ENCODE measurements at regions not wholly inside any gene's neighbourhood (a gene's known extent, or its start where the extent isn't known, plus 50 kb on each side); places are given as distances from the start of the nearest gene placed in this dataset.

DNA sequence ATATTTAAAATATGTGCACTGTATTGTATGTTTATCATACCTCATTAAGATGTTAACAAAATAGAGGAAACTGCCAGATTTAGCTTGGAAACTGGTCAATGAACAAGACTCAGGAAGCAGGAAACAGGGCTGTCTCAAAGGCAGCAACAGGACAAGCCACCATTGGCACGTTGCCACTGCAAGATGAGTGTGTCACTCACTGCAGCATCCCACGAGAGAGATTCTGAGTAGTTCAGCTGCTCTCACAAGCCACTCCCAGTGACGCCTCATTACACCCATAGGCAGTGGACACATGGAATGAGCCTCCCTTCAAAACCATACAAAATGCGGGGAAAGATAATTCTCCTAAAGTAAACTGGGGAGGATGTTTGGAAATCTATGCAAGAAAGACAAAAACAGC is 181.9 kb upstream of the DLGAP1 start:
- Histone ChIP-seq H2AFZ (ENCODE audit: low read depth) (no peak overlapping the region), H3K36me3 (ENCODE audit: insufficient read depth) (no peaks in the 10 kb centered on the region), H3K4me1 (ENCODE audit: low read depth, poor library complexity, severe bottlenecking) (peaks cover 36% of the 10 kb centered on the region), H4K20me1 (ENCODE audit: insufficient read depth) (no peaks in the 10 kb centered on the region), H3K4me3 (IDR thresholded peaks at IDR 0.05; ENCODE audit: insufficient read depth, low read depth, low read length) (no peak overlapping the region), H3K27me3 (ENCODE audit: insufficient read depth, low read depth) (no peaks in the 10 kb centered on the region), H3K79me2 (ENCODE audit: insufficient read depth, low read depth) (no peaks in the 10 kb centered on the region), H3K4me2 (no peak overlapping the region), H3K9ac (no peak overlapping the region), H3K27ac (no peak overlapping the region)
- TF ChIP-seq, protein P1, sequence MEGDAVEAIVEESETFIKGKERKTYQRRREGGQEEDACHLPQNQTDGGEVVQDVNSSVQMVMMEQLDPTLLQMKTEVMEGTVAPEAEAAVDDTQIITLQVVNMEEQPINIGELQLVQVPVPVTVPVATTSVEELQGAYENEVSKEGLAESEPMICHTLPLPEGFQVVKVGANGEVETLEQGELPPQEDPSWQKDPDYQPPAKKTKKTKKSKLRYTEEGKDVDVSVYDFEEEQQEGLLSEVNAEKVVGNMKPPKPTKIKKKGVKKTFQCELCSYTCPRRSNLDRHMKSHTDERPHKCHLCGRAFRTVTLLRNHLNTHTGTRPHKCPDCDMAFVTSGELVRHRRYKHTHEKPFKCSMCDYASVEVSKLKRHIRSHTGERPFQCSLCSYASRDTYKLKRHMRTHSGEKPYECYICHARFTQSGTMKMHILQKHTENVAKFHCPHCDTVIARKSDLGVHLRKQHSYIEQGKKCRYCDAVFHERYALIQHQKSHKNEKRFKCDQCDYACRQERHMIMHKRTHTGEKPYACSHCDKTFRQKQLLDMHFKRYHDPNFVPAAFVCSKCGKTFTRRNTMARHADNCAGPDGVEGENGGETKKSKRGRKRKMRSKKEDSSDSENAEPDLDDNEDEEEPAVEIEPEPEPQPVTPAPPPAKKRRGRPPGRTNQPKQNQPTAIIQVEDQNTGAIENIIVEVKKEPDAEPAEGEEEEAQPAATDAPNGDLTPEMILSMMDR (conservative IDR thresholded peaks at IDR 0.05; ENCODE audit: low read depth, low read length) = no peak

DNA sequence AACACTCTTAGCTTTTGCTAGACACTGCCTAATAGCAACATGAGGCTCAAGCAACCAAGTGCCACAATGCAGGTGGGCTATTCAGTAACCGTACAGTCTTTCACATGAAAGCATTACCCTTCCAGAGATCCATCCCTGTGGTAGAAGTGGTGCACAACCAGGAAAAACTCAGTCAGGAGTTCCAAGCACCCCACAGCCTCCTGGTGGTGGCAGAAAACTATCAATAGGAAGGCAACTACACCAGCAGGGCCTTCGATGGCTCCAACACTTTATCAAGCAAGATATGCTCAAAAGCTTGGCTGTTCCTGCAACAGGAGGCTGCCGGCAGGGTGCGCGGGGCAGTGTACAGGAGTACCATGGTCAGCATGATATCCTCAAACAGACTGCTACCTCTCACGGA is 176.1 kb upstream of the DLGAP1 start:
- Histone ChIP-seq H3K36me3 (ENCODE audit: insufficient read depth) (no peaks in the 10 kb centered on the region), H3K4me3 (IDR thresholded peaks at IDR 0.05; ENCODE audit: insufficient read depth, low read depth, low read length) (no peak overlapping the region), H3K4me2 (no peak overlapping the region), H3K27ac (no peak overlapping the region), H3K9ac (no peak overlapping the region), H3K27me3 (ENCODE audit: insufficient read depth, low read depth) (no peaks in the 10 kb centered on the region), H2AFZ (ENCODE audit: low read depth) (no peak overlapping the region), H4K20me1 (ENCODE audit: insufficient read depth) (no peaks in the 10 kb centered on the region), H3K79me2 (ENCODE audit: insufficient read depth, low read depth) (no peaks in the 10 kb centered on the region), H3K4me1 (ENCODE audit: low read depth, poor library complexity, severe bottlenecking) (no peaks in the 10 kb centered on the region)
- TF ChIP-seq, protein P1 (conservative IDR thresholded peaks at IDR 0.05; ENCODE audit: low read depth, low read length) = no peak

DNA sequence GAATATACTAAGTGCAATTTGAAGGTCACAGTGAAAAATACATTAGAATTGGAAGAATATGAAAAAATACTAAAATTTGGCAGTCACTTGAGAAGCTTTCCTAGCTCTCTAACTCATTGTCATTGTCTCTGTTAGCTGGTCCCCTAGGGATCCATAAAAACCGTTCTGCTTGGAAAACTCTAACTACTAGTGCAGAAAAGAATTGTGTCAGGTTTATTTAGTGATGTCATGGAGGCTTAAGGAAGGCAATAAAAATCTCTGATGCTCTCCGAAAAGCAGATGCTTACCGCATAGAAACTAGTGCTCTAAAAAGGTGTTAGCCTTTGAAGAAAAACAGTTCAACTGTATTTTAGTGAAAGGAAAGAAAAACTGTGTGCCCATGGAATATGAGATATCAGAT is 150.1 kb upstream of the DLGAP1 start:
- H3K4me2 ChIP-seq = no peak overlapping the region
- H3K4me1 ChIP-seq (ENCODE audit: low read depth, poor library complexity, severe bottlenecking) = no peaks in the 10 kb centered on the region
- no peaks in the 10 kb centered on the region for H3K79me2 ChIP-seq (ENCODE audit: insufficient read depth, low read depth)
- TF ChIP-seq, protein P1 (conservative IDR thresholded peaks at IDR 0.05; ENCODE audit: low read depth, low read length) = no peak
- H3K36me3 ChIP-seq (ENCODE audit: insufficient read depth) = no peaks in the 10 kb centered on the region
- no peaks in the 10 kb centered on the region for H4K20me1 ChIP-seq (ENCODE audit: insufficient read depth)
- H3K9ac ChIP-seq = no peak overlapping the region
- no peaks in the 10 kb centered on the region for H3K27me3 ChIP-seq (ENCODE audit: insufficient read depth, low read depth)
- H3K4me3 ChIP-seq (IDR thresholded peaks at IDR 0.05; ENCODE audit: insufficient read depth, low read depth, low read length) = no peak overlapping the region
- H3K27ac ChIP-seq = no peak overlapping the region
- H2AFZ ChIP-seq (ENCODE audit: low read depth) = no peak overlapping the region

DNA sequence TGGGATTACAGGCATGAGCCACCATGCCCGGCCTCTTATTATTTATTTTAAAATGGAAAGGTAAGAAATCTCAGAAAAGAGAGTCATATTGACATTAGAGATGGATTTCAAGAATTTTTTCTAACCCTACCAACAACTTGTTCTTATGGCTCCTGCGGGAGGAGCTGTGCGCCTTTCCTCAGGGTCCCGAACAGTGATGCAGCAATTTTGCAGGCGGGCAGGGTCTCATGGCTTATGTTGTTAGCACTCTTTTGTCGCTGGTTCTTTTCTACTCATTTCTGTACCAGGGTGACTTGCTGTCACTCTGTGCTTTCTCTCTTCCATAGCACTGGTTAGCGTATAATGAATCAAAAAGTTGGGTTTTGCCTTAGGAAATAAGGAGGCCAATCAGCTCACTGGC is 148.8 kb upstream of the DLGAP1 start:
- no peaks in the 10 kb centered on the region for H3K27me3 ChIP-seq (ENCODE audit: insufficient read depth, low read depth)
- TF ChIP-seq, protein P1 (conservative IDR thresholded peaks at IDR 0.05; ENCODE audit: low read depth, low read length) = no peak
- H3K36me3 ChIP-seq (ENCODE audit: insufficient read depth) = no peaks in the 10 kb centered on the region
- no peaks in the 10 kb centered on the region for H4K20me1 ChIP-seq (ENCODE audit: insufficient read depth)
- H3K4me2 ChIP-seq = no peak overlapping the region
- no peaks in the 10 kb centered on the region for H3K79me2 ChIP-seq (ENCODE audit: insufficient read depth, low read depth)
- no peak overlapping the region for H3K4me3 ChIP-seq (IDR thresholded peaks at IDR 0.05; ENCODE audit: insufficient read depth, low read depth, low read length)
- H3K4me1 ChIP-seq (ENCODE audit: low read depth, poor library complexity, severe bottlenecking) = no peaks in the 10 kb centered on the region
- no peak overlapping the region for H3K9ac ChIP-seq
- no peak overlapping the region for H2AFZ ChIP-seq (ENCODE audit: low read depth)
- H3K27ac ChIP-seq = no peak overlapping the region

DNA sequence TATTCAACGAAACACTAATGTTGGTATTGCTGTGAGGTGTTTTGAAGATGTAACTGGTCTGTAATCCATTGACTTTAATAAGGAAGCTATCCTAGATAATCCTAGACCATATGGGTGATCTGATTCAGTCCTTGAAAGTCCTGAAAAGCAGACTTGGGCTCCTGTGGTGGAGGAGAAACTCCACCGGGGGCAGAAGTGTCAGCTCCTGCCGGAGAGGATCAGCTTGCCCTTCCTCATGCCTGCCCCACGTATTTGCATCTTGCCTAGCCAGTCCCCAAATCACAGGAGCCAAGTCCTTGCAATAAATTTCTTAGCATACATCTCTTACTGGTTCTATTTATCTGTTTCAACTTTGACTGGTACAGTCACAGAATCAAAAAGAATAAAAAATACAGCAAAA is 144.2 kb upstream of the DLGAP1 start:
- H2AFZ ChIP-seq (ENCODE audit: low read depth) = no peak overlapping the region
- no peak overlapping the region for H3K9ac ChIP-seq
- no peak overlapping the region for H3K4me2 ChIP-seq
- no peaks in the 10 kb centered on the region for H3K27me3 ChIP-seq (ENCODE audit: insufficient read depth, low read depth)
- no peaks in the 10 kb centered on the region for H3K36me3 ChIP-seq (ENCODE audit: insufficient read depth)
- no peaks in the 10 kb centered on the region for H4K20me1 ChIP-seq (ENCODE audit: insufficient read depth)
- TF ChIP-seq, protein P1 (conservative IDR thresholded peaks at IDR 0.05; ENCODE audit: low read depth, low read length) = no peak
- H3K4me1 ChIP-seq (ENCODE audit: low read depth, poor library complexity, severe bottlenecking) = no peaks in the 10 kb centered on the region
- H3K27ac ChIP-seq = no peak overlapping the region
- H3K79me2 ChIP-seq (ENCODE audit: insufficient read depth, low read depth) = no peaks in the 10 kb centered on the region
- no peak overlapping the region for H3K4me3 ChIP-seq (IDR thresholded peaks at IDR 0.05; ENCODE audit: insufficient read depth, low read depth, low read length)

All from KMS-11 (cell line).